Stimulated activated memory B cell treated with anti-CD40 and anti-IgM and Interleukin-4, amounts not matched to agents 10 μg/mL and 1 μg/mL and 100 μg/mL, for 72 hours (primary cell): ENCODE measurements at regions not wholly inside any gene's neighbourhood (a gene's known extent, or its start where the extent isn't known, plus 50 kb on each side); places are given as distances from the start of the nearest gene placed in this dataset.
"Not testable (repeated sequence)": the region's sequence is repeated elsewhere in the genome, so short reads cannot be mapped to it uniquely, and the experiment has no call there.

Experiments used
- ATAC-seq: fragments of 150-1000 bp; cut with Tn5 transposase; 2 replicates; pipeline ENCODE4 v1.10.0; 2021
- H3K27ac Mint-ChIP-seq: one replicate; pipeline ENCODE4 v1.8.0; 2022; ENCODE audit warnings: mild to moderate bottlenecking, mixed read lengths
- H3K27me3 Mint-ChIP-seq: one replicate; pipeline ENCODE4 v1.8.0; 2022; ENCODE audit warnings: mixed read lengths
- H3K36me3 Mint-ChIP-seq: one replicate; pipeline ENCODE4 v1.8.0; 2022; ENCODE audit warnings: mixed read lengths
- H3K4me1 Mint-ChIP-seq: one replicate; pipeline ENCODE4 v1.8.0; 2022; ENCODE audit warnings: mixed read lengths
- H3K4me3 Mint-ChIP-seq: one replicate; pipeline ENCODE4 v1.8.0; 2022; ENCODE audit warnings: mild to moderate bottlenecking, moderate library complexity, mixed read lengths
- H3K9me3 Mint-ChIP-seq: one replicate; pipeline ENCODE4 v1.8.0; 2022; ENCODE audit warnings: mixed read lengths

DNA sequence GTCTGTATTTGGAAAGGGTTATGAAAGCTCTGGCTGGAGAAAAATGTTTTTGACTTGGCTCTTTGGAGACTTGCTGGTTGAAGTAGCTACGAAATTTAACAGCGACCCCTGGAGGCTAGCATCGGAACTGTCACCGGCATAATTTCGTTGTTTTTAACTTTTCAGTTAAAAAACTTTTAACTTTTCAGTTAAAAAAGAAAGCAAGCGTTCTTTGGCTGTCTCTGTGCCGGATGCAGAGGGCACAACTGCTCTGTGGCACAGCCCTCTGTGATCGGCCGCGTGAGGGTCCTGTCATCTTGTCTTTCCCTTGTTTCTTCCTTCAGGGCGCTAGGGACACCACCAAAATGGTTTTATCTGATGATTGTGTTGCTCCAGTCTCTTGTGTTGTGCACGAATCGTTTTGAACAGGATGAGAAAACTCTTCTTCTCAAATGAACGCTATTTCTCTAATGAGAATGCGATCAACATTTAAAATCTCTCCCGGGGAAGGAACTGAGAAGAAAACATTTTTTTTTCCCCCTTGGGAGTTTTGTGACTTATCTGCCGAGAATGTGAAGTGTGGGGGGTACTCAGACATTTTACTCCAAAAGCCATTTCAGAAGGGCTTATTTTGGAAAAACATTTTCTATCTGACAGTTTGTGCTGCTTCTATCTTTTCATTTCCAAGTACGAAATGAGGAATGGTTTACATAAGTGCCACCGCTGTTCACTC is 57.1 kb downstream of the ADCYAP1 start:
- H3K9me3 Mint-ChIP-seq, result no peaks in the 10 kb centered on the region
- peaks cover 17% of the 10 kb centered on the region for H3K27me3 Mint-ChIP-seq
- H3K27ac Mint-ChIP-seq, result no peak overlapping the region
- H3K4me3 Mint-ChIP-seq, result no peak overlapping the region
- ATAC-seq, result no peak
- no peaks in the 10 kb centered on the region for H3K4me1 Mint-ChIP-seq
- no peaks in the 10 kb centered on the region for H3K36me3 Mint-ChIP-seq

DNA sequence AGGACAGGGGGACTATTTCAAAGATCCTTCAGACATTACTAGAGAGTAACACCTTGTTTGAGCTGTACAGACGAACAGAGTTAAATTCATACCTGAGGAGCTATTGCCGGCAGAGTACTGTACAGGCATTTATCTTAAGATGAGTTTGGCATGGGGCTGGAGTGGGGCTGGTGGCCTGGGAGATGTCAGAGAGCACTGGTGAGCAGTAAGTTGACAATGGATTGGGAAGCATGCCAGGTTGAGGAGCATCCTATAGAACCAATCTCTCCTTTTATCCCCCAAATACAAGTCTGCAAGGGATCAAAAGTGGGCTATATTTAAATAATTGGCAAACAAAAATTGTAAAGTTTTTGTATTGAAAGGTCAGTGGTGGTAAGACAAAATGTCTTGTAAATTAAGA is 58.6 kb downstream of the ADCYAP1 start:
- Mint-ChIP-seq H3K27ac (no peak overlapping the region), H3K4me3 (no peak overlapping the region), H3K27me3 (peaks cover 16% of the 10 kb centered on the region), H3K9me3 (no peaks in the 10 kb centered on the region), H3K4me1 (no peaks in the 10 kb centered on the region), H3K36me3 (no peaks in the 10 kb centered on the region)
- no peak for ATAC-seq

GRCh38 chr18:965921-966758 is 61.5 kb downstream of the ADCYAP1 start:
- Mint-ChIP-seq H3K4me3 (no peak overlapping the region), H3K9me3 (peaks cover 7% of the 10 kb centered on the region), H3K27me3 (peaks cover 9% of the 10 kb centered on the region), H3K36me3 (no peaks in the 10 kb centered on the region), H3K4me1 (no peaks in the 10 kb centered on the region), H3K27ac (no peak overlapping the region)
- ATAC-seq, result no peak

DNA sequence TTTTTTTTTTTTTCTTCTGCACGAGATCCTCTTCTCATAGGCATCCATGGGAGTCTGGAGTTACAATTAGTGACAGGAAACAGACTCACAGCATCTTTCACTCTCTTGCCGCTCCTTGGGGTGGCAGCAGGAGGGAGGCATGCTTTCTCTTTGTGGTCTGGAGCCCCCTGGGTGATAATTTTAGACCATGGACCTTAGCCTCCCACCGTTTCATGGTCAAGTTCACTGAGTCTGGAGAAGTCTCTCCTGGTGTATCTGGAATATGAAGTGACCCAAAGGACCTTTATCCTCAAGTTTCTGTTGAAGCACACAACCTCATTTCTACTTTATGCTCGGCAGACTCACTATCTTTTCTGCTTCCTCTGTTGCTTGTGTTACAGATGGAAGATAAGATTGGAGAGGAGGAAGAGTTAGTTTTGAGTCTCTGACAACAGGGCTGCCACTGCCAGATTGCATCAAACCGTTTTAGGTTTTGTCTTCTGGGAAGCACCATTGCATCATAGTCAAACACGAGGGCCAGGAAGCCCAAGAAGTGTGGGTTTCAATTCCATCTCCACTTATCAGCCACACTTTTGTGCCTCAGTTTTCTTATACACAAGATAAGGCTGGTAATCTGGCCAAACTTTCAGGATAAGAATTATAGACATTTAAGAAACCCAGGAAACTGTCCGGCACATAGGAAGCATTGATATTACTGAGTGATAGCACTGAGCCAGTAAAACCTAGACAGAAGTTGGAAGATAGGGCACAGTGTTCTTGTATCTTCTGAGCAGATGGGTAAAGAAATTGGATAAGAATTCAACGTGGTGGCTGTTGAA is 62.3 kb downstream of the ADCYAP1 start:
- H3K27ac Mint-ChIP-seq, result no peak overlapping the region
- no peak overlapping the region for H3K4me3 Mint-ChIP-seq
- no peak for ATAC-seq
- peaks cover 7% of the 10 kb centered on the region for H3K9me3 Mint-ChIP-seq
- no peaks in the 10 kb centered on the region for H3K4me1 Mint-ChIP-seq
- no peaks in the 10 kb centered on the region for H3K36me3 Mint-ChIP-seq
- H3K27me3 Mint-ChIP-seq, result peaks cover 9% of the 10 kb centered on the region

DNA sequence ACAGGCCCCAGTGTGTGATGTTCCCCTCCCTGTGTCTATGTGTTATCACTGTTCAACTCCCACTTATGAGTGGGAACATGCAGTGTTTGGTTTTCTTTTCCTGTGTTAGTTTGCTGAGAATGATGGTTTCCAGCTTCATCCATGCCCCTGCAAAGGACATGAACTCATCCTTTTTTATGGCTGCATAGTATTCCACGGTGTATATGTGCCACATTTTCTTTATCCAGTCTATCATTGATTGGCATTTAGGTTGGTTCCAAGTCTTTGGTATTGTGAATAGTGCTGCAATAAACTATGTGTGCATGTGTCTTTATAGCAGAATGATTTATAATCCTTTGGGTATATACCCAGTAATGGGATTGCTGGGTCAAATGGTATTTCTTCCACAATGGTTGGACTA is 64.2 kb downstream of the ADCYAP1 start:
- not testable (repeated sequence) for H3K9me3 Mint-ChIP-seq, H3K36me3 Mint-ChIP-seq, H3K27me3 Mint-ChIP-seq, ATAC-seq, H3K4me1 Mint-ChIP-seq, H3K27ac Mint-ChIP-seq, H3K4me3 Mint-ChIP-seq

DNA sequence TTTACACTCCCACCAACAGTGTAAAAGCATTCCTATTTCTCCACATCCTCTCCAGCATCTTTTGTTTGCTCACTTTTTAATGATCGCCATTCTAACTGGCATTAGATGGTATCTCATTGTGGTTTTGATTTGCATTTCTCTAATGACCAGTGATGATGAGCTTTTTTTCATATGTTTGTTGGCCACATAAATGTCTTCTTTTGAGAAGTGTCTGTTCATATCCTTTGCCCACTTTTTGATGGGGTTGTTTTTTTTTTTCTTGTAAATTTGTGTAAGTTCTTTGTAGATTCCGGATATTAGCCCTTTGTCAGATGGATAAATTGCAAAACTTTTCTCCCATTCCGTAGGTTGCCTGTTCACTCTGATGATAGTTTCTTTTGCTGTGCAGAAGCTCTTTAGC is 64.6 kb downstream of the ADCYAP1 start:
- not testable (repeated sequence) for ATAC-seq, H3K27ac Mint-ChIP-seq, H3K27me3 Mint-ChIP-seq

DNA sequence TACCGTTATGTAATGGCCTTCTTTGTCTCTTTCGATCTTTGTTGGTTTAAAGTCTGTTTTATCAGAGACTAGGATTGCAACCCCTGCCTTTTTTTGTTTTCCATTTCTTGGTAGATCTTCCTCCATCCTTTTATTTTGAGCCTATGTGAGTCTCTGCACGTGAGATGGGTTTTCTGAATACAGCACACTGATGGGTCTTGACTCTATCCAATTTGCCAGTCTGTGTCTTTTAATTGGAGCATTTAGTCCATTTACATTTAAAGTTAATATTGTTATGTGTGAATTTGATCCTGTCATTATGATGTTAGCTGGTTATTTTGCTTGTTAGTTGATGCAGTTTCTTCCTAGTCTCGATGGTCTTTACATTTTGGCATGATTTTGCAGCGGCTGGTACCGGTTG is 69.9 kb downstream of the ADCYAP1 start:
- not testable (repeated sequence) for H3K27ac Mint-ChIP-seq, H3K36me3 Mint-ChIP-seq, H3K27me3 Mint-ChIP-seq, ATAC-seq, H3K4me3 Mint-ChIP-seq, H3K4me1 Mint-ChIP-seq
- H3K9me3 Mint-ChIP-seq, result peaks cover 10% of the 10 kb centered on the region

More for the DNA sequence above, 64.6 kb downstream of the ADCYAP1 start:
- not testable (repeated sequence) for H3K9me3 Mint-ChIP-seq, H3K4me1 Mint-ChIP-seq, H3K36me3 Mint-ChIP-seq, H3K4me3 Mint-ChIP-seq

DNA sequence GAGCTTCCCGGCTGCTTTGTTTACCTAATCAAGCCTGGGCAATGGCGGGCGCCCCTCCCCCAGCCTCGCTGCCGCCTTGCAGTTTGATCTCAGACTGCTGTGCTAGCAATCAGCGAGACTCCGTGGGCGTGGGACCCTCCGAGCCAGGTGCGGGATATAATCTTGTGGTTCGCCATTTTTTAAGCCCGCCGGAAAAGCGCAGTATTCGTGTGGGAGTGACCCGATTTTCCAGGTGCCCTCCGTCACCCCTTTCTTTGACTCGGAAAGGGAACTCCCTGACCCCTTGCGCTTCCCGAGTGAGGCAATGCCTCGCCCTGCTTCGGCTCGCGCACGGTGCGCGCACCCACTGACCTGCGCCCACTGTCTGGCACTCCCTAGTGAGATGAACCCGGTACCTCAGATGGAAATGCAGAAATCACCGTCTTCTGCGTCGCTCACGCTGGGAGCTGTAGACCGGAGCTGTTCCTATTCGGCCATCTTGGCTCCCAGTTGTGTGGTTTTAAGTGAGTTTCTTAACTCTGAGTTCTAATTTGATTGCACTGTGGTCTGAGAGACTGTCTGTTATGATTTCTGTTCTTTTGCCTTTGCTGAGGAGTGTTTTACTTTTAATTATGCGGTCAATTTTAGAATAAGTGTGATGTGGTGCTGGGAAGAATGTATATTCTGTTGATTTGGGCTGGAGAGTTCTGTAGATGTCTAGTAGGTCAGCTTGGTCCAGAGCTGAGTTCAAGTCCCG is 71.9 kb downstream of the ADCYAP1 start:
- ATAC-seq, H3K4me3 Mint-ChIP-seq, H3K27me3 Mint-ChIP-seq, H3K27ac Mint-ChIP-seq, H3K4me1 Mint-ChIP-seq, H3K9me3 Mint-ChIP-seq, H3K36me3 Mint-ChIP-seq: not testable (repeated sequence)

GRCh38 chr18:977327-977726 is 72.7 kb downstream of the ADCYAP1 start:
- not testable (repeated sequence) for H3K9me3 Mint-ChIP-seq, H3K36me3 Mint-ChIP-seq, H3K27me3 Mint-ChIP-seq, H3K4me1 Mint-ChIP-seq, ATAC-seq, H3K4me3 Mint-ChIP-seq, H3K27ac Mint-ChIP-seq

- ATAC-seq, H3K4me3 Mint-ChIP-seq, H3K4me1 Mint-ChIP-seq: not testable (repeated sequence)
Observed at GRCh38 chr18:977732-978131, 73.1 kb downstream of the ADCYAP1 start.

DNA sequence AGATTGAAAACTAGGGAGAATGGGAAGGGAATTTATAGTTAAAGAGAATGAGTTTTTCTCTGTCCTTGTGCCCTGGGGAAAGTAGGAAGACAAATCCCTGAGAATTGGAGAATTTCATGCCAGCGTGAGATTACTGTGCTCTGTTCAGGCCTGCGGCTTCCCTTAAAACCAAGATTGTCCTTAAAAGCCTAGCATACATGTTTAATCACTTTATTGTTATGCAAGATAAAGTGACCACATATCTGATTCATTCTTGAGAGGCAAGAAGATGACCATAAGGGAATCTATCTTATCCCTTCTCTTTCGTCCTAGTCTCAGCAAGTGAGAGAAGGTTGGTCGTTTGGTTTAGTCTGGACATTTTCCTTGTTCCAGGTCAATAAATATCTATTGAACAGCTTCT is 75.9 kb downstream of the ADCYAP1 start:
- Mint-ChIP-seq H3K4me1 (no peaks in the 10 kb centered on the region), H3K27me3 (no peaks in the 10 kb centered on the region), H3K4me3 (no peak overlapping the region), H3K27ac (no peak overlapping the region), H3K9me3 (peaks cover 7% of the 10 kb centered on the region), H3K36me3 (no peaks in the 10 kb centered on the region)
- ATAC-seq, result no peak

More at GRCh38 chr18:977732-978131, 73.1 kb downstream of the ADCYAP1 start:
- not testable (repeated sequence) for H3K9me3 Mint-ChIP-seq, H3K27ac Mint-ChIP-seq, H3K27me3 Mint-ChIP-seq, H3K36me3 Mint-ChIP-seq

DNA sequence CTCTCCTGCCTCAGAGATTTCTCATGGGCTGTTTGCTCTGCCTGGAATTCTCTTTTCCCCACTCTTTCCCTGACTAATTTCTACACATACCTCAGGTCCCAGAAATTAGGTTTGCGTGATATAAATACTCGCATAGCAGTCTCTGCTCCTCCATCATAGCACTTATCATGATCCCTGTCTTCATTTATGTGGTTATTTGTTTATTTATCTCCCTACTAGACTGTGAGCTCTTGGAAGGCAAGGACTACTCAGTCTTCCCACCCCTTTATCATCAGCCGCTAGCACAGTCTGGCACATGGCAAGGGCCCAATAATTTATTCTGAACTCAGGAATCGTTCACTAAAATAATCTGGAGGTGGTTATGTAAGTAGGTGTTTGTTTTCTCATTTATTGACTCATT is 79.3 kb downstream of the ADCYAP1 start:
- Mint-ChIP-seq H3K36me3 (no peaks in the 10 kb centered on the region), H3K4me3 (no peak overlapping the region), H3K4me1 (no peaks in the 10 kb centered on the region), H3K9me3 (no peaks in the 10 kb centered on the region), H3K27me3 (no peaks in the 10 kb centered on the region), H3K27ac (no peak overlapping the region)
- no peak for ATAC-seq

- Mint-ChIP-seq H3K9me3 (no peaks in the 10 kb centered on the region), H3K27ac (no peak overlapping the region), H3K4me1 (no peaks in the 10 kb centered on the region), H3K4me3 (no peak overlapping the region), H3K36me3 (no peaks in the 10 kb centered on the region), H3K27me3 (no peaks in the 10 kb centered on the region)
- ATAC-seq, result no peak
Observed at GRCh38 chr18:985212-985661, 80.6 kb downstream of the ADCYAP1 start.

DNA sequence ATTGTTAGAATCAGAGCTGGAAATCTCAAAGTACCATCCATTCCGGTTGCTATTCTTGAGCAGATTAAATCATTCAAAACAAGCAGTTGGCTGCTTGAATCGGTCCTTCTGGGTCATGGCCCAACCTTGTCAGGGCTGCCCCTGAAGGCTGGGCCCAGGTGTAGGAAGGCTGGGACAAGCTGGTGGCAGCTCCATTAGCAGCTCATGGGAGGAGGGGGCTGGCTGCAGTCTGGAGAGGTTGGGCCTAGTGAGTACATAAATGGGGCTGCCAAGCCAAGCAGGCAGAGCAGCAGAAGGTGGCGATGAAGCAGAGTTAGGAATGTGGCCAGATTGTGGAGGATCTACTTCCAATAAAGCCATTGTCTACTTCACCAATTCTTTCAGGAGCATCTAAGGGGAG is 81.4 kb downstream of the ADCYAP1 start:
- no peaks in the 10 kb centered on the region for H3K36me3 Mint-ChIP-seq
- no peak overlapping the region for H3K4me3 Mint-ChIP-seq
- no peak for ATAC-seq
- no peaks in the 10 kb centered on the region for H3K4me1 Mint-ChIP-seq
- no peaks in the 10 kb centered on the region for H3K27me3 Mint-ChIP-seq
- H3K9me3 Mint-ChIP-seq, result no peaks in the 10 kb centered on the region
- no peak overlapping the region for H3K27ac Mint-ChIP-seq

DNA sequence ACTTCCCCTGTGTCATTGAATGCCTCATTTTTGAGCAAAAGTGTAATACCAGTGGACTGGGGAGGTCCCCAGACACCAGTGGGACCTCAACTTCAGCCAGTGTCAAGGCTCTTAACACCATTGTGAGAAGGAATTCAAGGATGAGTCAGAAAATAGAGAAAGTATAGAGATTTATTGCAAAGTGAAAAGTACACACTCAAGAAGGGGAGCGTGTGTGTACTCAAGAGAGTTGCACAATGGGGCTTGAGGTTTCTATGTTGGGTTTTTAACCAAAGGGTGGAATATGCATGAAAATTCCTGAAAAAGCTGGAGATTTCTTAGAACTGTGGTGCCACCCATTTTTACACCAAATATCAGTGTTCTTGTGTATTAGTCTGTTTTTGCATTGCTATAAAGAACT is 81.9 kb downstream of the ADCYAP1 start:
- Mint-ChIP-seq H3K27ac (no peak overlapping the region), H3K27me3 (no peaks in the 10 kb centered on the region), H3K4me3 (no peak overlapping the region), H3K36me3 (no peaks in the 10 kb centered on the region), H3K9me3 (no peaks in the 10 kb centered on the region), H3K4me1 (no peaks in the 10 kb centered on the region)
- no peak for ATAC-seq
